DOHH2 (cell line): ENCODE measurements at regions not wholly inside any gene's neighbourhood (a gene's known extent, or its start where the extent isn't known, plus 50 kb on each side); places are given as distances from the start of the nearest gene placed in this dataset.

Source experiments
- CTCF ChIP-seq: fragments of 200-600 bp; sonication (generic); IDR thresholded peaks from one replicate; pipeline ENCODE4 v1.5.1; 2014; ENCODE audit warnings: antibody characterized with exemption, mild to moderate bottlenecking, low read depth, low read length; ENCODE audit not compliant: poor library complexity, severe bottlenecking
- EZH2phosphoT487 ChIP-seq: fragments of 200-600 bp; sonication (generic); IDR thresholded peaks from 2 replicates; pipeline ENCODE4 v1.6.1; 2017; ENCODE audit warnings: borderline replicate concordance, mild to moderate bottlenecking, antibody characterized with exemption, low read length, moderate library complexity, mixed read lengths

- TF ChIP-seq CTCF (no peak), EZH2phosphoT487 (no peak)
Measured at GRCh38 chr4:83921124-83921523, 385.2 kb downstream of the GPAT3 start.
